Osteocyte (in vitro differentiated cells): ENCODE measurements at regions not wholly inside any gene's neighbourhood (a gene's known extent, or its start where the extent isn't known, plus 50 kb on each side); places are given as distances from the start of the nearest gene placed in this dataset.

ENCODE experiments used
- DNase-seq: peaks from one replicate; pipeline ENCODE4 v3.0.0; 2021; ENCODE audit warnings: mixed read lengths; ENCODE audit not compliant: unreplicated experiment; ENCODE audit errors: extremely low spot score
- H3K27ac Mint-ChIP-seq: one replicate; pipeline ENCODE4 v1.8.0; 2021; ENCODE audit warnings: mild to moderate bottlenecking, mixed read lengths; ENCODE audit not compliant: unreplicated experiment
- H3K27me3 Mint-ChIP-seq: one replicate; pipeline ENCODE4 v1.8.0; 2021; ENCODE audit warnings: mixed read lengths; ENCODE audit not compliant: unreplicated experiment
- H3K36me3 Mint-ChIP-seq: one replicate; pipeline ENCODE4 v1.8.0; 2021; ENCODE audit warnings: mixed read lengths; ENCODE audit not compliant: unreplicated experiment
- H3K4me1 Mint-ChIP-seq: one replicate; pipeline ENCODE4 v1.8.0; 2021; ENCODE audit warnings: mixed read lengths; ENCODE audit not compliant: unreplicated experiment
- H3K4me3 Mint-ChIP-seq: one replicate; pipeline ENCODE4 v1.8.0; 2021; ENCODE audit warnings: mild to moderate bottlenecking, moderate library complexity, mixed read lengths; ENCODE audit not compliant: unreplicated experiment
- H3K9me3 Mint-ChIP-seq: one replicate; pipeline ENCODE4 v1.8.0; 2021; ENCODE audit warnings: mixed read lengths; ENCODE audit not compliant: unreplicated experiment
- TF ChIP-seq, protein P1 (sequence below): fragments of 200-600 bp; sonication (generic); IDR thresholded peaks from 2 replicates; pipeline ENCODE4 v1.5.0; 2021; ENCODE audit warnings: antibody characterized with exemption, mild to moderate bottlenecking, moderate library complexity

GRCh38 chr21:17444828-17445227, 68.0 kb upstream of the CXADR start:
- Mint-ChIP-seq H3K27ac (no peak overlapping the region), H3K27me3 (no peaks in the 10 kb centered on the region), H3K36me3 (no peaks in the 10 kb centered on the region), H3K4me1 (no peaks in the 10 kb centered on the region), H3K4me3 (no peak overlapping the region), H3K9me3 (no peaks in the 10 kb centered on the region)
- no peak for DNase-seq
- TF ChIP-seq, protein P1, sequence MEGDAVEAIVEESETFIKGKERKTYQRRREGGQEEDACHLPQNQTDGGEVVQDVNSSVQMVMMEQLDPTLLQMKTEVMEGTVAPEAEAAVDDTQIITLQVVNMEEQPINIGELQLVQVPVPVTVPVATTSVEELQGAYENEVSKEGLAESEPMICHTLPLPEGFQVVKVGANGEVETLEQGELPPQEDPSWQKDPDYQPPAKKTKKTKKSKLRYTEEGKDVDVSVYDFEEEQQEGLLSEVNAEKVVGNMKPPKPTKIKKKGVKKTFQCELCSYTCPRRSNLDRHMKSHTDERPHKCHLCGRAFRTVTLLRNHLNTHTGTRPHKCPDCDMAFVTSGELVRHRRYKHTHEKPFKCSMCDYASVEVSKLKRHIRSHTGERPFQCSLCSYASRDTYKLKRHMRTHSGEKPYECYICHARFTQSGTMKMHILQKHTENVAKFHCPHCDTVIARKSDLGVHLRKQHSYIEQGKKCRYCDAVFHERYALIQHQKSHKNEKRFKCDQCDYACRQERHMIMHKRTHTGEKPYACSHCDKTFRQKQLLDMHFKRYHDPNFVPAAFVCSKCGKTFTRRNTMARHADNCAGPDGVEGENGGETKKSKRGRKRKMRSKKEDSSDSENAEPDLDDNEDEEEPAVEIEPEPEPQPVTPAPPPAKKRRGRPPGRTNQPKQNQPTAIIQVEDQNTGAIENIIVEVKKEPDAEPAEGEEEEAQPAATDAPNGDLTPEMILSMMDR, result no peak

GRCh38 chr21:17446737-17447136, 66.1 kb upstream of the CXADR start:
- H3K36me3 Mint-ChIP-seq, result no peaks in the 10 kb centered on the region
- no peak overlapping the region for H3K4me3 Mint-ChIP-seq
- no peaks in the 10 kb centered on the region for H3K4me1 Mint-ChIP-seq
- no peak for DNase-seq
- no peaks in the 10 kb centered on the region for H3K27me3 Mint-ChIP-seq
- TF ChIP-seq, protein P1, result no peak
- no peak overlapping the region for H3K27ac Mint-ChIP-seq
- H3K9me3 Mint-ChIP-seq, result no peaks in the 10 kb centered on the region

DNA sequence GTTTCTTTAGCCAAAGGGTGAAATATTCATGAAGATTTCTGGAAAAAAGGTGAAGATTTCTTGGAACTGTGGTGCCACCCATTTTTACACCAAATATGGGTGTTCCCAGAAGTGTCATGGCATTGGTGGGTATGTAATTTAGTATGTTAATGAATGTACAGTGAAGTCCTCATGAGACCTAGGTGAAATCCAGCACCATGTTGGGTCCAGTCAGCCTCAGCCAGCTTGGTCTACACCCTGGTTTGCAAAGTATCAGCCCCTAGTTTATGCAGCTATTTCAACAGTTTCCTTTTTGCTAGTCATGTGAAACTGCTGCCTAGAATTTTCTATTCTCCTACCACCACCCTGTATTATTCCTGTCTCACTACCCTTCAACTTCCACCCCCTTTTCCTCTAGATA, 63.1 kb upstream of the CXADR start:
- H3K9me3 Mint-ChIP-seq, result no peaks in the 10 kb centered on the region
- no peak overlapping the region for H3K4me3 Mint-ChIP-seq
- H3K36me3 Mint-ChIP-seq, result no peaks in the 10 kb centered on the region
- TF ChIP-seq, protein P1, result no peak
- no peaks in the 10 kb centered on the region for H3K27me3 Mint-ChIP-seq
- DNase-seq, result no peak
- H3K4me1 Mint-ChIP-seq, result no peaks in the 10 kb centered on the region
- no peak overlapping the region for H3K27ac Mint-ChIP-seq

GRCh38 chr21:17451364-17451891, 61.4 kb upstream of the CXADR start:
- TF ChIP-seq, protein P1, result no peak
- no peaks in the 10 kb centered on the region for H3K27me3 Mint-ChIP-seq
- no peaks in the 10 kb centered on the region for H3K36me3 Mint-ChIP-seq
- no peak overlapping the region for H3K27ac Mint-ChIP-seq
- no peak overlapping the region for H3K4me3 Mint-ChIP-seq
- no peaks in the 10 kb centered on the region for H3K9me3 Mint-ChIP-seq
- DNase-seq, result no peak
- H3K4me1 Mint-ChIP-seq, result no peaks in the 10 kb centered on the region

GRCh38 chr21:17454315-17455027, 58.4 kb upstream of the CXADR start:
- H3K27ac Mint-ChIP-seq, result no peak overlapping the region
- H3K9me3 Mint-ChIP-seq, result no peaks in the 10 kb centered on the region
- TF ChIP-seq, protein P1, result no peak
- H3K4me1 Mint-ChIP-seq, result no peaks in the 10 kb centered on the region
- H3K4me3 Mint-ChIP-seq, result no peak overlapping the region
- no peaks in the 10 kb centered on the region for H3K27me3 Mint-ChIP-seq
- no peak for DNase-seq
- no peaks in the 10 kb centered on the region for H3K36me3 Mint-ChIP-seq
